ENCODE measurements at regions not wholly inside any gene's neighbourhood (a gene's known extent, or its start where the extent isn't known, plus 50 kb on each side); places are given as distances from the start of the nearest gene placed in this dataset.

GRCh38 chr15:70272565-70273355 lies 175.0 kb upstream of the TLE3 start:
- ATAC-seq (ENCODE audit: low FRiP score) (no peak), DNase-seq (peak; percentile 30 to 53)
- Histone ChIP-seq H3K36me3 (ENCODE audit: control insufficient read depth in 1 of 2, insufficient read depth in 2 of 2, low read length in 1 of 2) (no peaks in the 10 kb centered on the region), H3K9me3 (ENCODE audit: control insufficient read depth, low read length) (no peaks in the 10 kb centered on the region), H3K27ac (ENCODE audit: low read depth in 1 of 2, low read length in 2 of 2) (no peak overlapping the region), H3K4me3 (ENCODE audit: low read length in 2 of 2) (no peak overlapping the region), H3K27me3 (ENCODE audit: control insufficient read depth in 1 of 2, insufficient read depth in 2 of 2, low read length in 1 of 2) (no peaks in the 10 kb centered on the region), H3K4me1 (ENCODE audit: control insufficient read depth in 1 of 2, insufficient read depth in 2 of 2, low read length in 2 of 2) (no peaks in the 10 kb centered on the region)
- WGBS, 2 donors, result 97 to 99% methylated on average over 10 of the region's 10 CpGs
- intact Hi-C loops (cut with DNase I), result no loop called here

GRCh38 chr15:70271422-70272088 lies 173.8 kb upstream of the TLE3 start:
- Histone ChIP-seq H3K4me3 (ENCODE audit: low read length in 2 of 2) (no peak overlapping the region), H3K4me1 (ENCODE audit: control insufficient read depth in 1 of 2, insufficient read depth in 2 of 2, low read length in 2 of 2) (no peaks in the 10 kb centered on the region), H3K27me3 (ENCODE audit: control insufficient read depth in 1 of 2, insufficient read depth in 2 of 2, low read length in 1 of 2) (no peaks in the 10 kb centered on the region), H3K36me3 (ENCODE audit: control insufficient read depth in 1 of 2, insufficient read depth in 2 of 2, low read length in 1 of 2) (no peaks in the 10 kb centered on the region), H3K27ac (ENCODE audit: low read depth in 1 of 2, low read length in 2 of 2) (peak overlapping the region in 1 of 2 donors; percentile 1), H3K9me3 (ENCODE audit: control insufficient read depth, low read length) (no peaks in the 10 kb centered on the region)
- ATAC-seq (ENCODE audit: low FRiP score) (peak; percentile 82), DNase-seq (peak; percentile 5 to 64)
- intact Hi-C loops (cut with DNase I), result no loop called here
- 11 to 20% methylated on average over 3 of the region's 3 CpGs for WGBS, 2 donors

- Histone ChIP-seq H3K27me3 (ENCODE audit: control insufficient read depth in 1 of 2, insufficient read depth in 2 of 2, low read length in 1 of 2) (no peaks in the 10 kb centered on the region), H3K27ac (ENCODE audit: low read depth in 1 of 2, low read length in 2 of 2) (peak overlapping the region in 1 of 2 donors; percentile 1), H3K4me1 (ENCODE audit: control insufficient read depth in 1 of 2, insufficient read depth in 2 of 2, low read length in 2 of 2) (no peaks in the 10 kb centered on the region), H3K4me3 (ENCODE audit: low read length in 2 of 2) (no peak overlapping the region), H3K36me3 (ENCODE audit: control insufficient read depth in 1 of 2, insufficient read depth in 2 of 2, low read length in 1 of 2) (no peaks in the 10 kb centered on the region), H3K9me3 (ENCODE audit: control insufficient read depth, low read length) (no peaks in the 10 kb centered on the region)
- WGBS, 2 donors, result 27 to 30% methylated on average over 8 of the region's 8 CpGs
- intact Hi-C loops (cut with DNase I), result no loop called here
- DNase-seq, result peak in 1 of 2 donors; percentile 32
- peak; percentile 13 for ATAC-seq (ENCODE audit: low FRiP score)
Observed at GRCh38 chr15:70270752-70271111, 173.0 kb upstream of the TLE3 start.

DNA sequence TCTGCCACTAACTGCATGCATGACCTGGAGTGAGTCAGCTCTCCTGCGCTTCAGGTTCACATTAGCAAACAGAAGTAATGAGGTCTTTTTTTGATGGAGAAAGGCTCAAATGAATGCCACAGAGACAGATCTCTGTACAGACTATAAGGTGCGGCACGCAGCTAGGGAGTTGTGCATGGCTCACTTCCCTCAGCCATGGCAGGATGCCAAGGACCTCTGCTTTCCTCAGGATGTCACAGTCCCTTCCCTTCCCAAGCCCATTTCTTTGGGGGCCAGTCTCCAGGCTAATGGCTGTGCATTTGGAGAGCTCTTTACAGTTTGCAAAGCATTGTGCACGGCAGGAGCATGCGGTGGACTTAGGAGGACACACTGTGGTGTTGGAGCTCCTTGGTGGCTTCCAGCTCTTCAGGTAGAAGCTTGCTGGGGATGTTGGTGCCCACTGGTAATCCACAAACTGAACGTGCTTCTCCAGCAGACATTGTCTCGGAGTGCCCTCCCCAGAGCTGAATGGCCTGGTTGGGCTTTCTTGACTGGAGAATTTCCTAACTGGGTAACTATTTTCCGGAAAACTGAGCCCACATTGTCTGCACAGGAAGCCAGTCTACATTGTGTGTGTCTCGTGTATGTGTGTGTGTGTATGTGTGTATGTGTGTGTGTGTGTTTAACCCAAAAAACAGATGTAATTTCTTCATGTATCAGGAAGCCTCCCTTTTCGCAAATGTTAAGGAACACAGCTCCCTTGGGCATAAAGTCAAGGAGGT lies 172.5 kb upstream of the TLE3 start:
- no peak overlapping the region for H3K27ac ChIP-seq (ENCODE audit: low read depth in 1 of 2, low read length in 2 of 2)
- WGBS, 2 donors, result 46% methylated on average over 10 of the region's 10 CpGs
- H3K9me3 ChIP-seq (ENCODE audit: control insufficient read depth, low read length), result no peaks in the 10 kb centered on the region
- peak in 1 of 2 donors; percentile 69 for DNase-seq
- no peak overlapping the region for H3K4me3 ChIP-seq (ENCODE audit: low read length in 2 of 2)
- H3K27me3 ChIP-seq (ENCODE audit: control insufficient read depth in 1 of 2, insufficient read depth in 2 of 2, low read length in 1 of 2), result no peaks in the 10 kb centered on the region
- intact Hi-C loops (cut with DNase I), result no loop called here
- H3K36me3 ChIP-seq (ENCODE audit: control insufficient read depth in 1 of 2, insufficient read depth in 2 of 2, low read length in 1 of 2), result no peaks in the 10 kb centered on the region
- peak; percentile 23 for ATAC-seq (ENCODE audit: low FRiP score)
- H3K4me1 ChIP-seq (ENCODE audit: control insufficient read depth in 1 of 2, insufficient read depth in 2 of 2, low read length in 2 of 2), result no peaks in the 10 kb centered on the region

GRCh38 chr15:70269311-70269911 lies 171.7 kb upstream of the TLE3 start:
- ATAC-seq (ENCODE audit: low FRiP score) (no peak), DNase-seq (peak in 1 of 2 donors; percentile 16)
- intact Hi-C loops (cut with DNase I), result no loop called here
- Histone ChIP-seq H3K36me3 (ENCODE audit: control insufficient read depth in 1 of 2, insufficient read depth in 2 of 2, low read length in 1 of 2) (no peaks in the 10 kb centered on the region), H3K4me3 (ENCODE audit: low read length in 2 of 2) (no peak overlapping the region), H3K27me3 (ENCODE audit: control insufficient read depth in 1 of 2, insufficient read depth in 2 of 2, low read length in 1 of 2) (no peaks in the 10 kb centered on the region), H3K9me3 (ENCODE audit: control insufficient read depth, low read length) (no peaks in the 10 kb centered on the region), H3K27ac (ENCODE audit: low read depth in 1 of 2, low read length in 2 of 2) (no peak overlapping the region), H3K4me1 (ENCODE audit: control insufficient read depth in 1 of 2, insufficient read depth in 2 of 2, low read length in 2 of 2) (no peaks in the 10 kb centered on the region)
- 95 to 96% methylated on average over 9 of the region's 9 CpGs for WGBS, 2 donors

GRCh38 chr15:70268698-70269251 lies 171.1 kb upstream of the TLE3 start:
- Histone ChIP-seq H3K4me3 (ENCODE audit: low read length in 2 of 2) (no peak overlapping the region), H3K27me3 (ENCODE audit: control insufficient read depth in 1 of 2, insufficient read depth in 2 of 2, low read length in 1 of 2) (no peaks in the 10 kb centered on the region), H3K9me3 (ENCODE audit: control insufficient read depth, low read length) (no peaks in the 10 kb centered on the region), H3K27ac (ENCODE audit: low read depth in 1 of 2, low read length in 2 of 2) (no peak overlapping the region), H3K4me1 (ENCODE audit: control insufficient read depth in 1 of 2, insufficient read depth in 2 of 2, low read length in 2 of 2) (no peaks in the 10 kb centered on the region), H3K36me3 (ENCODE audit: control insufficient read depth in 1 of 2, insufficient read depth in 2 of 2, low read length in 1 of 2) (no peaks in the 10 kb centered on the region)
- DNase-seq (peak in 1 of 2 donors; percentile 44), ATAC-seq (ENCODE audit: low FRiP score) (no peak)
- 91% methylated on average over 18 of the region's 18 CpGs for WGBS, 2 donors
- intact Hi-C loops (cut with DNase I), result no loop called here

GRCh38 chr15:70267879-70268278 lies 170.2 kb upstream of the TLE3 start:
- Histone ChIP-seq H3K27ac (ENCODE audit: low read depth in 1 of 2, low read length in 2 of 2) (no peak overlapping the region), H3K4me3 (ENCODE audit: low read length in 2 of 2) (no peak overlapping the region), H3K27me3 (ENCODE audit: control insufficient read depth in 1 of 2, insufficient read depth in 2 of 2, low read length in 1 of 2) (no peaks in the 10 kb centered on the region), H3K9me3 (ENCODE audit: control insufficient read depth, low read length) (no peaks in the 10 kb centered on the region), H3K4me1 (ENCODE audit: control insufficient read depth in 1 of 2, insufficient read depth in 2 of 2, low read length in 2 of 2) (no peaks in the 10 kb centered on the region), H3K36me3 (ENCODE audit: control insufficient read depth in 1 of 2, insufficient read depth in 2 of 2, low read length in 1 of 2) (no peaks in the 10 kb centered on the region)
- intact Hi-C loops (cut with DNase I), result no loop called here
- ATAC-seq (ENCODE audit: low FRiP score), result no peak
- no peak for DNase-seq
- WGBS, 2 donors, result 92 to 95% methylated on average over 6 of the region's 6 CpGs

DNA sequence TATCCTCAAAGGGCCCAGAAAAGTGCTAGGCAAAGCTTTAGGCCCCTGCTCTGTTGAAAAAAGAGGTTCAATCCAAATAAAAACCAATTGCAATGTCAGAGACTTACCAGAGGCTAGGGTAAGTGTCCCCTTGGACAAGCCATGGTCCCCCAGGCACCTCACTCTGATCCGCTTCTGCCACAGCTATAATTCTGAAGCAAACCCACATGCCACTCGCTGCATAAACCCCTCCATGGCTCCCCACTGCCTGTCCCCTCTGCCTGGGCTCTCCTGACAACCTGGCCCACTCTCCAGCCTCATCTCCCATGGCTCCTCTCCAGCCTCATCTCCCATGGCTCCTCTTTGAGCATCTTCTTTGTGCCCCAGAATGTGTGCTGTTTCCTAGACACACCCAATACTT lies 169.6 kb upstream of the TLE3 start:
- DNase-seq, result peak in 1 of 2 donors; percentile 33
- ATAC-seq (ENCODE audit: low FRiP score), result no peak
- H3K36me3 ChIP-seq (ENCODE audit: control insufficient read depth in 1 of 2, insufficient read depth in 2 of 2, low read length in 1 of 2), result no peaks in the 10 kb centered on the region
- H3K4me1 ChIP-seq (ENCODE audit: control insufficient read depth in 1 of 2, insufficient read depth in 2 of 2, low read length in 2 of 2), result no peaks in the 10 kb centered on the region
- H3K27me3 ChIP-seq (ENCODE audit: control insufficient read depth in 1 of 2, insufficient read depth in 2 of 2, low read length in 1 of 2), result no peaks in the 10 kb centered on the region
- intact Hi-C loops (cut with DNase I), result no loop called here
- H3K9me3 ChIP-seq (ENCODE audit: control insufficient read depth, low read length), result no peaks in the 10 kb centered on the region
- 97 to 100% methylated on average over 2 of the region's 2 CpGs for WGBS, 2 donors
- H3K4me3 ChIP-seq (ENCODE audit: low read length in 2 of 2), result no peak overlapping the region
- H3K27ac ChIP-seq (ENCODE audit: low read depth in 1 of 2, low read length in 2 of 2), result no peak overlapping the region

All from aorta (tissue), 5 donors.